ENCODE measurements at regions not wholly inside any gene's neighbourhood (a gene's known extent, or its start where the extent isn't known, plus 50 kb on each side); places are given as distances from the start of the nearest gene placed in this dataset.
"Not testable (repeated sequence)": the region's sequence is repeated elsewhere in the genome, so short reads cannot be mapped to it uniquely, and the experiment has no call there.

DNA sequence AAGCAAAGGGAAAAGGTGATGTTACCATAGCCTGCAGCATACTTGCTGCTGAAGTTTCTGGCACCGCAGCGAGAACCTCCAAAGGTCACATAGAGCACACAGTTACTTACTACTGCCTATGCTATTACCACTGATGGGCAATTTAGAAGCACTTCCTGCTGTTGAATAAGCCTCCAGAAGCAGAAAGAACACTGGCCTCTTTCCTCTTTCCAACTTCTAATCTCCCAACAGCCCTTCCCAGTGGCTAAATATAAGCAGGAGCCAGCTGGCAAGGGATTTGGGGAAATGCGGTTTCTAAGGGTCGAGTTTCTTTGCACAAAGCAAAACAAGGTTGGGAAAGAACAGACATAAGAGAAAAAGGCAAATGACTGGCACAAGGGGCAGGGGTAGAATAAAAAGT is 669.2 kb upstream of the ACO1 start:
- DNase-seq, result no peak

DNA sequence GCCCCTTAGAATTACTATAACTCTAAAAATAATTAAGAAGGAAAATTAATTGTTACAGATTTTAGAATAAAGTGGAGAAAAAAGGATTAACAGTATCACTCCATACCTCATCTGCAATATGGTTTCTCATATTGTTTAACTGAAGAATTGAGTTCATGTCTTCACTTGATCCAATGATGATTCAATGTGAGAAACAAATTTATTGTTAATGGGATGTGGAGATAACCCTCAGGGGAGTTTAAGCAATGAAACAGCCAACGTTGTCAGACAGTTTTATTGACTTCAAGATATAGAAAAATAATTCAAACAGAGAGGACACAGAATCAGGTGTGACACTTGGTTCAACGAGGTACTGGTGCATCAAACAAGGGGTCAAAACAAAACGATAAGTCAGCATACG is 665.2 kb upstream of the ACO1 start:
- no peak for DNase-seq

DNA sequence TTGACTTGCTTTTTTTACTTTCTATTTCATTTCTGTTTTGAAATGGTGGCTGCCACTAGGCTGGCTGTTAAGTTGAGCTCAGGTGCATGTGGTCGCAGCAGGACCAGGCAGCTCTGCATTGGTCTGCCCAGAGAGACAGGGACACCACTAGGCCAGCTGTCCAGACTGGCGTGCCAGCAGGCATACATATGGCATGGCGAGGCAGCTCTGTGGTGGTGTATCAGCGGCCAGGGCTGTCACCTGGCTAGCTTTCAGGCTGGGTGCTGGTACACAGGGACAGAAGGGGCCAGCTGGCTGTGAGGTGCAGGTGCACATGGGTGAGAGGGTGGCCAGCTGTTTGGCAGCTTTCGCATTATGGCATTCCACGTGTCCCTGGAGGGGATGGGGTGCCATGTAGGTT is 654.0 kb upstream of the ACO1 start:
- DNase-seq, result no peak

DNA sequence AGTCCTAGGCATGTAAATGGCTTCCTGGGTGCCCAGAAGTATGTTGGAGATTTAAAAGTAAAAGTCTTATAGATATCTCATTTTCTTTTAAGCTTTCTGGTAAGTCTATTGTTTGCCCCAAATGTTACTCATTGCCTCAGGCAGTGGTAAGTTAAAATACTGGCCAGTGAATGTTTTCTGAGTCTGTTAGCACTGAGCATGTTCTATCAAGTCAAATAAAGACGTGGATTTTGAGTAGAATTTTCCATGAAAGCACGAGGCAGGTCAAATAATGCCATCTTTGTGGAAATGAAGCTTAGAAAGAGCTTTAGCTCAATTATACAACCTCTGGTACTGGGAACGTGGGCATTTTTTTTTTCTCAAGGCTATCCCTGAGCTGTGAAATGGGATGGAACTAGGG is 651.3 kb upstream of the ACO1 start:
- DNase-seq, result no peak

DNA sequence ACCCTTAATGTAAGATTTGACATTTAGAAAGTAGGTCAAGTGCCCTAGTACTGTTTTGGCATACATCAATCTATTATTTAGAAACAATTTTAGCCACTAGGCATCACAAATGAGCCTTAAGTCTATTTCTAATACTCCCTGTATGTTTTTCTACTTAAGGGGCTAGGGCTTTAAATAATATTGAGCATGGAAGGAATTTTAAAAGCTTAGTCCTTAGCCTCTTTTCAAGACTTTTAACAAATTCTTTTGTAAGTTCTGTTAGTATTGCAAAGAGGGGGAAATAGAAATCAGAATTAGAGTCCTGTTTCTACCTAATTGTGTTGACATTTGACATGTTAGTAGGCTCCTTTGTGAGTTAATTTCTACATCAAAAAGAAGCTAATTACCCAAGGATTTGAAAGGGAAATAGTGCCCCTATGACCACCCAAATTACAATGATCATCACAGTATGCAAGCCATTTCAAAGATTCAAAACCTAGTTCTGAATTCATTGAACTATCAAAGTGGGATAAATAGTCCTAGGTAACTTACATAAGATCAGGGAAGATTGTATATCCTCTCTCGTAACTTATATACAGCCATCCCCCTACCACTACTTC is 647.8 kb upstream of the ACO1 start:
- DNase-seq, result no peak

DNA sequence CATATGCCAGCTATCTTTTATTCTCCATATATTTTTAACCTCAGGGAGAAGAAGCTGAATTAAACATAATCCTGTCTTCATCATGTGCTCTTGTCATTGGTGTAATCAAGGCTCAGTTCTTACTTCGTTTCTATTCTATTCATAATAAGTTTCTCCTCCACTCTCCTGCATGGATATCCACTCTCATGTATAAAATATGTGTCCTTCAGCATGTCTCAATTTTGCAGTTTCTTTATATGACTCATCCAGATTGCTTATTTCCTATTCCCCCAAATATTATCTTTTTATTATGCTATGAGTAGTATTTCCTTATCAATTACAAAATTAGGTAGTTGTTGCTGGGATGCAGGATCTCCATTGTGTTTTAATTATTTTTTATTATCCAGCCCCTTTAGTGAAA is 643.7 kb upstream of the ACO1 start:
- no peak for DNase-seq

DNA sequence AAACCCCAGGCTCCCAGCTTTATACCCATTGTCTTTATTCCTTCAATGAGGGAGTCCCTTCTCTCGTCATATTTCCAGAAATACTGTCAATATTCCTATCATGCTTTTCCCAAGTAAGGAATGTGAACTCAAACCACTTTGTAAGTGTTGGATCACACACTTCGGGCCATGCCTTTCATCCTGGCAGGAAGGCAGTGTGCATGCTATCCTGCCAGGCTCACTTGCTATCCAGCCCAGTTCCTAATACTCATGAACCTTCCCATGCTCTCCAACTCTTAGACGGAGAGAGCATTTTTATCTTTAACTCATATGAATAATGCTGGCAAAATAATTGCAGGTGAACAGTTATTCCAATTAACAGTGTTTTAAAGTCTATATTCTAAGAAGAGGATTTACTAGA is 639.9 kb upstream of the ACO1 start:
- DNase-seq, result no peak

DNA sequence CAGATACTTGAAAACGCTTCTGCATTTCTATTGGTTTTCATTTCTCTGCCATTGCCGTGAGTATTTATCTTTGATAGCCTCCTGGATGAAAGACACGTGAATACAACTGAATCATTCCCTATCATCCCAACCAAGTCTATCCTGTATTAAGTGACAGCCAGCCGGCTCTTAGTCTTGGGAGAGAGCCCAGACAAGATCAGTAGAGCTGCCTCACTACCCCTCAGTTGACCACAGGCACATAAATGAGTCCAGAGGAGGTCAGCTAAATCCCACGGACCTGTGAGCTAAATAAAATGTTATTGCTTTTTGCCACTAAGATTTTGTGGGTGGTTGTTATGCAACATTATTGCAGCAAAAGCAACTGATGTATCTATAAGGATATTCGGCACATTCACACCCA is 639.0 kb upstream of the ACO1 start:
- no peak for DNase-seq

DNA sequence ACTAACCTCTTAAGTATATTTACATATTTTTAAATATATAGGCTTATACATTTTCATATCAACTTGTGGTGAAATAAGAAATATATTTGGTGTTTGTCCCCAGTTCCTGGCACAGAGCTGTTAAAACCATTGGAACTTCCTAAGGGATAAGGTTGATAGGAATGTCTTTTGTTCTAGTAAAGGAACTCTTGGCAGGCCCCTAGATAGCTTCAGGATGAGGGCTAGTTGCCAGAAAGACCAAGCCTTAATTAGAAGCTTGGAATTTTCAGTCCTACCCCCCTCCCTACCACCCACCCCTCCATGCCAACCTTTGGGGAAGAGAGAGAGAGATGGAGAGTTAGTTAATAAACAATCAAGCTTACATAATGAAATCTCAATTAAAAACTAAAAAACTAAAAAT is 638.6 kb upstream of the ACO1 start:
- DNase-seq, result no peak

DNA sequence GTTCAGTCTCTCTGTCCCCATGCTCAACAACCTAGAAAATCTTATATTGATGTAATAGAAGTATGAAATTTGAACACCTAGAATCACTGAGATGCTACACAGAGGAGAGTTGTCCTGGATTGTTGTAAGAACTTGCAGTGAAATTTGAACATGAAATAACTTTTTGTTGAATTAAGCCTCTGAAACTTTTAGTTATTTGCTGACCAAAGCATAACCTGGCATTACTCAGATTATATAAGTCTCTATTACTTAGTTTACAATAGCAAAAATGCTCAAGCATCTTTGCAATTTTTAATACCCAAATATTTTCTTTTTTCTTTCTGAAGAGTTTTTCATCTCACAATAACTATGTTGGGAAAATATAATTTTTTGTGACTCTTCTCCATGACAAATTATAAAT is 630.7 kb upstream of the ACO1 start:
- DNase-seq, result no peak

DNA sequence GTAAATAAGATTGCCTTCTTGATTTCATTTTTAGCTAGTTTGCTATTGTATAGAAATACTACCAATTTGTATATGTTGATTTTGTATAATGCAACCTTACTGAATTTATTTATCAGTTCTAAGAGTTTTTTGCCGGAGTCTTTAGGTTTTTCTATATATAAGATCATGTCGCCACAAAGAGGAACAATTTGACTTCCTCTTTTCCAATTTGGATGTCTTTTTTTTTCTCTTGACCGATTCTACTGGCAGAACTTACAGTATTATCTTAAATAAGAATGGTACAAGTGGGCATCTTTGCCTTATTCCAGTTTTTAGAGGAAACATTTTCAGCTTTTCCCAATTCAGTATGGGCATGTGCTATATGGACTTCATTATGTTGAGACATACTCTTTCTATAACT is 624.7 kb upstream of the ACO1 start:
- DNase-seq, result no peak

DNA sequence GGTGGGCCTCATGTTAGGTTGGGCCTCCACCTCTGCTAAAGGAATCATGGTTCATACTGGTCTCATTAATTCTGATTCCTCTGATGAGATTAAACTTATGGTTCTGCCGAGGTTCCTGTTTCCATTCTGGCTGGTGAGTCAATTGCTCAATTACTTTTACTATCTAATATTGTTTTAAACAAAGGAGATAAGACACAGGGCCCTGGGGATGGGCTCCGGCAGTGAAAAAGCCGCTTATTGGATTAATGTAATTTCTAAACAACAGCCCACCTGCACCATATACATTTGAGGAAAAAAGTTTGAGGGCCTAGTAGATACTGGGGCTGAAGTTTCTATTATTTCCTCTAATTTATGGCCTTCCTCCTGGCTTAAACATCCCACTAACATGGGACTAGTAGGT is 610.4 kb upstream of the ACO1 start:
- not testable (repeated sequence) for DNase-seq

DNA sequence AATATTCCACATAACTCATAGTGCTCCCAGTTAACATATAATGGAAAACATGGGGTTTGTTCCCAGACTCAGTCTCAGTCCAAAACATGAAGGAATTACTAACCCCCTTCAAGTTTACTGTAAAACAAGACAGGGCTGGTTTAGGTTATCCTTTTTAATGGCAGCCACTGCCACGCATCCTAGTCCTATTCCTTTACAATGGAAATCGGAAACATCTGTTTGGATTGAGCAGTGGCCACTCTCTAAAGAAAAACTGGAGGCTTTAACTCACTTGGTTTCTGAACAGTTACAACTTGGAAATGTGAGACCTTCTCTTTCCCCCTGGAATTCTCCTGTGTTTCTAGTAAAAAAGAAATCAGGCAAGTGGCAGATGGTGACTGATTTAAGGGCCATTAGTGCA is 609.9 kb upstream of the ACO1 start:
- DNase-seq, result no peak

DNA sequence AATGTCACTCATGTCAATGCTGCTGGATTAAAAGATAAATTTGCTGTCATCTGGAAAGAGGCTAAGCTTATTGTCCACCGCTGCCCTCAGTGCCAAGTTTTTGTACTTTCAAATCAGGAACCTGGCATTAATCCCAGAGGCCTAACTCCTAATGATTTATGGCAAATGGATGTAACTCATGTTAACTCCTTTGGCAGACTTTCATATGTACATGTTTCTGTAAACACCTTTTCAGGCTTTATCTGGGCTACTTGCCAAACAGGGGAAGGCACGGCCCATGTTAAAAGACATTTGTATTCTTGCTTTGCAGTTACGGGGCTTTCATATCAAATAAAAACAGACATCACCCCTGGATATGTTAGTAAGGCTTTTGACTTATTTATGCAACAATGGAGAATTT is 608.0 kb upstream of the ACO1 start:
- no peak for DNase-seq

DNA sequence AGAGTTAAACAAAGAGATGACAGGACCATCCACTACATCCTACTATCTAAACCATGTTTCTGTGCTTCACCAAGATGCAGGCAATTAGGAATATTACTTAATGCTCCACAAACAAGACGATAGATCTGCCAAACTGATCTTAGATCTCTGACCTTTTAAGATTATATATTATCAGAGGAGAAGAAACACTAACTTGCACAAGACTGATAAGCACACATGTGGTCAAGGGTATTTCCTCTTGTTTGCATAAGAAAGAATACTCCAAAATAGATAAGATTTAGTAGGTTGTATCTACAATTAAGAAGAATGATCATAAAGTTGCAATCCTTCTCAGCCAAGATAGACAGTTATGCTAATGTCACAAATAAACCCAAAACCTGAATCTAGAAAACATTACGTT is 601.0 kb upstream of the ACO1 start:
- DNase-seq, result no peak

DNA sequence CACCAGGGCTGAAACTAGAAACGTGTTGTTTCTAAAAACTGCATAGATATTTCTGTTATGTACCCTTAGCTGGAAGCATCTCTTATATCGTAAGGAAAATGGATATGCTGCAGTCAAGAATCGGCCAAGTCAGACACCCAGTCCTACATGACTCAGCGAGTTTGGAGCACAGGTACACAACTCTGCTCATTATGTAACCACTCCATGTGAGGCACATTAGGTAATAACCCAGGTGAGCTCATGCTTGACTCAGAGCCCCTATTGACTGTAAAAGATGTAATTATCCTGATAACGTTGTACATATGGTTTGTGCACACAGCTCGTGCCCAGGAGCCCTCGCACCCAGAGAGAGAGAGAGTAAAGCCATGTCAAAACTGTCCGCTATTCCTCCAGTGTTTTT is 593.7 kb upstream of the ACO1 start:
- DNase-seq, result no peak

DNA sequence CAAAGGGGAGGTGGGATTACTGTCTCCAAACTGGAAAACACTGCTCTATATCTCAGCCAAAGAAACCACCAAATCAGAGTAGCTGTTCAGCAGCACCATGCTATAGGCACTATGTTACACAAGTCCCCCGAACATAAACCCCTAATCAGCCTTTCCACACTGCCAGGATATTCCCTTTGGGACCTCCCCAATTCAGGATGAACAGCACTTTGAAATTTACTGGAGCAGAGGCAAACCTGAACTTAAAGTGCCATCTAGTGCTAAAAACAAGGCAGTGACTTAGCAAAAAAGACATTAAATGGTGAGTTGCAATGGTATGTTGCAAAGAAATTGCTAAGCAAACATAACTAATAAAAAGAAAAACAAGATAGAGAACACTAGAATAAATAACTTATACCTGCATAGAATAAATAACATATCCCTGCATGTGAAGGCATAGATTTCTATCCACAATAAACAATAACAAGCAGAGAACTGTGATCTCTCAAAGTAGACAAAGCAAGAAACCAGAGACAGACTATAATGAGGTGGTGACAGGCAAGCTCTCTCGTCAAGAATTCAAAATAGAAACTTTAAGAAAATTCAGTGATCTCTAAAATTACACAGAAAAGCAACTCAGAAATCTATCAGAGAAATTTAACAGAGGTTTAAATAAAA is 584.4 kb upstream of the ACO1 start:
- peak; percentile 12 for DNase-seq

DNA sequence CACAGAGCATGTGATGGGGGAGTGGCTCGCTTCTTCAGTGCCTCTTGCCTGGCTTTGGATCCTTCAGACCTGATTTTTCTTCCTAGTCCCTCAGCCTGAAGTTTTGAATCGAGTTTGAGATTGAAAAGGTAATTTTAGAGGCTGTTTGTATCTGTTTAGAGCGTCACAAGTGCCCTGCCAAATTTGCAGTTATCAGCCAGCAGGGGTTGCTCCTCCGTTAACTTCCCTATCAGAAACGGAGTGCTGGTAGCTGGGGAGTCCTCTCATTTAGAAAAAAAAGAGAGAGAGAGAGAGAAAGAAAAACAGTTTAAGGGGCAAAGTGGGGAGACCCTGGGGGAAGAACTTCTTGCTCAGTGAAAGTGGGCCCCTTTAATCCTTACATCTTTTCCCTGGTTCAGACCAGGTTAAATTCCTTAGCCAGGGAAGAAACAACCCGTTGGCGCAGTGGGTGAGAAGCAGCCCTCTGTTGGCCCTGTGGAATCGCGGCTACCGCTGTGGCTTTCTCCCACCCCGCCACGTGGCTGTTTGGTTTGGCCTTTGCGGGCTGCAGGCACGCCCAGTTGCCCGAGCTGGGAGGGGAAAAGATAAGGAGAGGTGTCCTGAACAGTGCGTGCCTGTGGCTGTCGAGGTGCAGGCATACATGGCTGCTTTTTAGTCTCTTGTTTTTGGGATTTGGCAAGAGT is 576.7 kb upstream of the ACO1 start:
- DNase-seq, result no peak

DNA sequence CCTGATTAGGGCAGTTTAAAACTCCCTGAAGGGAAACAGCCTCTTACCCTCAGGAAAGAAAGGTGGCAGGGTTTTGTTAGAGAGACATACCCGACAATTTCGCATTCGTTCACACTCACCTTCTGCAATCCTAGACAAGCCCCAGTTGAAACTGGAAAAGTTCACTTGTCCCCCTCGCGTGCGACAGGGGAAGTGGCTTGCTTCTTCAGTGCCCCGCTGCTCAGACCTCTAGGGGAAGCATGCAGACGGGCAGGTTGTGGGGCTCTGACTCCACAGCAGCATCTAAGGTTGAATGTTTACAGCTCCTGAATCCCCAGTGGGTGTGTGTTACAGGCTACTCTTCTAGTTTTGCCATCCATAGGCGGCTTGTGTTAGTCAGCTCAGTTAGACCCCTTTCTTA is 575.7 kb upstream of the ACO1 start:
- no peak for DNase-seq

DNA sequence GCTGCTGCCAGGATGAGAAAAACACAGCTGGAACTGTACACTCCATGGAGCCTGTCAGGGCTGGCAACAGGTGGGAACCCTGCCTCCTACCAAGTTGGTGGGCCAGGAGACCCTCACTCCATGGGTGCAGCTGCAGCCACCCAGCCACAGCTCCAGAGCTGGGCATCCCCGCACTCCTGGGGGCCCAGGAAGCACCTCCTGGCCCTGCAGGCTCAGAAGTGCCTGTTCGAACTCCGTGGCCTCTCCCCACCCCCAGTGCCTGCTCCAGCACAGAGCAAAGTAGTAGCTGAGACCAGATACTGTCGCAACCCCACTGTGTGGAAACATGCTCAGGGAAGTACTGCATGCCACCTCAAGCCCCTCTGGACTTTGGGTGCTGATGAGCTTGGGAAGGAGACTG is 564.0 kb upstream of the ACO1 start:
- no peak for DNase-seq

DNA sequence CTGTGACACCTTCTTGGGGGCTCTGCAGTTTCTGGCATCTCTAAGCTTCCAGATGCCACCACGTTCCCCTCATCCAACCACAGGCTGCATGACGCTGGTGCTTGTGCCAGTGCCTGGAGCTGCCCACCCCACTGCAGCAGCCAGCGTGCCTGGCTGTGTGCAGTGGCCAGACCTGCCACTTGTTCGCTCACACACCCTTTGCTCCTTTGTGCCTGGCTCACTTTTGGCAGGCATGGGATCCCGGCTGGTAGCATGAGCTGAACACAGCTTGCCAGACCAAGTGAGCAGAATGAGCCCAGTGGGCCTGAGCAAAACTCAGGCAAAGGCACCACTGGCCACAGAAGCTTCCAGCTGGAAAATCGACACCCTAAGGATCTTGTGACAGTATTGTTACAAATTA is 562.9 kb upstream of the ACO1 start:
- no peak for DNase-seq

DNA sequence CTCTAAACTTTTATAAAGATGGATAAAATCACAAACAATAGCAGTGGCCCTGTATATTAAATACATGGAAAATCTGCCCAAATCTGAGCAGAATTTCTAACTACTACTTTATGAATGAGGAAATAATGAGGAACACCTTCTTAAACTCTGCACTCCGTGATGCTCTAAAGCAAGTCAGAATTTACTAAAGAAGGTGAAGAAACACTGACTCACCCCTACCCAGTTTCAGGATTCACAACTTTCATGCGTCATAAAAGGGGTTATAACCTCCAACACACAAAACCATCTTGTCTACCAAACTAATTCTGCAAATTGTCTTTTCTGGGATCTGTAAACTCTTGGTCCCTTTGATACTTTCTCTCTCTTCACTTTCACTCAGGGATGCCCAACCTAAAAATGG is 561.1 kb upstream of the ACO1 start:
- DNase-seq, result no peak

DNA sequence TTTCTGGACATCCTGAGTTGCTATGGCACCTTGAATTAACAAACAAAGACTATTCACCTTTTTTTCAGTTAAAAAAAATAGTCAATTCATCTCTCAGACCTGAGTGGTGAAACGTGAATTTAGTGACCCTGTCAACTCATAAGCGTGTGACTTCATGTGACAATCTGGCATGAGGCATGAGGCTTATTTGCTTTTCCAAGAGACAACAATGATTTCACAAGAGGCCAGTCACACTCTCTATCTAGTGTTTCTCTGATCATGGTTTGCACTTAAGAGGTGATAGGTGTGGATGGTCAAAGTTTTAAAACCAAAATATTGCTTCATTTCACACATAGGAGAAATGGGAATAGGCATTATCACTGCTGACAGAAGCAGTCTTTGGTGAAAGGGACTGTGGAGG is 559.6 kb upstream of the ACO1 start:
- DNase-seq, result no peak

DNA sequence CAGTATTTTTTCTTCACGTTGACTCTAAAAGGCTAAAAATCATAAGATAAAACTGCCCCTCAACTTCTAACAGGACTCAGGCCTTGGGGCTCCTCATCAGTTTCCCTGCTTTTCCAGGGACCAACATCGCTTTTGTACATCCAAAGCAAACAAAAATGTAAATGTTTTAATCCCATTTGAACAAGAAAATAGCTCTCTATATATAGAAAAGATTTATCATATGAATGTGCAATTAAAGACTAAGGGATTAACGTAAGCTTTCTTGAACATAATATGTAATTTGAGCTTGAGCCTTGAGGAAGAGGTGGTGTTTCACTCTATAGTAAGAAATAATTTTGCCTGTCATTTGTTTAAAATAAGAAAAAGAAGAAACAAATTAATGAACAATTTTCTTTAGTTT is 547.2 kb upstream of the ACO1 start:
- no peak for DNase-seq

DNA sequence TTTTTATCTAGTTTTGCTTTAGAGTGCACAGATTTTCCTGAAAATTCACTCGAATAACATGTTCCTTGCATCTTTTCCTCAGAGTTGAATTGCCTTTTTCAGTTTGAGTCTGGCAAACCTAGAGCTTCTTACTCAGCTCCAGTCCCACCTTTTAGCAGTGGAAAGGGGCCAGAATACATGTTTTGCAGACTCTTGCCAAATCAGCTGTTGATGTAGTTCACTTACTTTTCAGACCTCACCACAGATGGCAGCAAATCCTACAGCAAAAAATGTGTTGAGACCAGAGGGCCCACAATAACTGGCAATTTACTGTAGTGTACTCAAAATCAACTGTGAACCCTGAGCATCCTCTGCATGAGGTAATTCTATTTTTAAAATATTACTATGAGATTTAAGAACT is 545.2 kb upstream of the ACO1 start:
- no peak for DNase-seq
